Gastroesophageal sphincter (tissue), 3 donors: ENCODE measurements at regions not wholly inside any gene's neighbourhood (a gene's known extent, or its start where the extent isn't known, plus 50 kb on each side); places are given as distances from the start of the nearest gene placed in this dataset.
"Not testable (repeated sequence)": the region's sequence is repeated elsewhere in the genome, so short reads cannot be mapped to it uniquely, and the experiment has no call there.

Source experiments
- CTCF ChIP-seq, 4 experiments: fragments of 200-600 bp in 2 of 4; fragments of 450-650 bp in 2 of 4; sonication (generic) in 1 of 4; IDR thresholded peaks; one replicate each; pipeline ENCODE4 v1.5.1; 2017 to 2019; ENCODE audit warnings: antibody characterized with exemption in 4 of 4, mild to moderate bottlenecking in 2 of 4, moderate library complexity in 2 of 4
- EP300 ChIP-seq: sonication (generic); formaldehyde crosslinking; IDR thresholded peaks from one replicate; pipeline ENCODE4 v1.6.1; 2017; ENCODE audit warnings: antibody characterized with exemption, mild to moderate bottlenecking
- POLR2A ChIP-seq, 2 donors: fragments of 450-650 bp; IDR thresholded peaks; one replicate each; pipeline ENCODE4 v1.6.1; 2017; ENCODE audit warnings: antibody characterized with exemption in 2 of 2, mild to moderate bottlenecking in 2 of 2, moderate library complexity in 1 of 2
- POLR2AphosphoS5 ChIP-seq: sonication (generic); formaldehyde crosslinking; IDR thresholded peaks from one replicate; pipeline ENCODE4 v1.6.1; 2017; ENCODE audit warnings: antibody characterized with exemption

GRCh38 chr3:137896842-137897241 is 113.1 kb upstream of the CLDN18 start:
- not testable (repeated sequence) for TF ChIP-seq EP300; POLR2A (IDR thresholded peaks at IDR 0.05); CTCF (IDR thresholded peaks at IDR 0.05); POLR2AphosphoS5
